ENCODE measurements at regions not wholly inside any gene's neighbourhood (a gene's known extent, or its start where the extent isn't known, plus 50 kb on each side); places are given as distances from the start of the nearest gene placed in this dataset.

DNA sequence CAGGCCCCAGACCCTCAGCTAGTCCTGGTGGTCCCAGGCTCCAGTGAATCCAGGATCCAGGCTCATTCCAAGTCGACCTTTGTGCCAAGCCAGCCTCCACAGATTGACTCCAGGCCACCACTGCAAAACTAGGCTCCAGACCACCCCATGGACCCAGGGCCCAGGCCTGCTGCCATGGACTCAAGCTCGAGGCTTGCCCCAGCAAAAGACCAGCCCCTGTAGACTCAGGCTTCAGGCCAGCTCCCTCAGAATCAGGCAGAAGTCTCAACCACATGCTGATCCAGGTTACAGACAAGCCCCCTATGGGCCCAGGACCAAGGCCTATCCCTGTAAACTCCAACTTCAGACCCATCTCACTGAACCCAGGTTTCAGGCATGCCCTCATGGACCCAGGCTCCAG, 692.4 kb downstream of the PCDH19 start:
- no peak for DNase-seq (ENCODE audit: low spot score)

- DNase-seq (ENCODE audit: low spot score), result no peak
Observed at GRCh38 chrX:99705701-99706100, 704.4 kb downstream of the PCDH19 start.

- no peak for DNase-seq (ENCODE audit: low spot score)
Observed at GRCh38 chrX:99703473-99703872, 706.6 kb downstream of the PCDH19 start.

- no peak for DNase-seq (ENCODE audit: low spot score)
Observed at GRCh38 chrX:99698451-99698850, 711.6 kb downstream of the PCDH19 start.

DNA sequence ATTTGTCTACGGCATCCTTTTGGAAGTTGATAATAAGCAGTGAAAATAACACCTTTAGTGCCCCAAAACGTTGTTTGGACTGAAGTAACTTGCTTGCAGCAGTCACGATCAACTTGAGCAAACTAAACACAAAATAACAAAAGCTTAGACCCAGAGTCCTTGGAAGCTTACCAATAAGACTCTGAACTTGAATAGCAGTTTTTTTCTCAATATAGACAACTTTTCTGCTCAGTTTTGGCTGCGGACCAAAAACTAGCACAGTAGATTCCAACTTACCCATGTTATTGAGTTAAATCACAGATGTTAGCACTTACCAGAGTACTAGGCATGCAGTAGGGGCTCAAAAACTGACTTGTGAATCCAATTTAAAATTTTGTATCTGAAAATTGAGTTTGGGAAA, 746.9 kb downstream of the PCDH19 start:
- DNase-seq (ENCODE audit: low spot score), result no peak

DNA sequence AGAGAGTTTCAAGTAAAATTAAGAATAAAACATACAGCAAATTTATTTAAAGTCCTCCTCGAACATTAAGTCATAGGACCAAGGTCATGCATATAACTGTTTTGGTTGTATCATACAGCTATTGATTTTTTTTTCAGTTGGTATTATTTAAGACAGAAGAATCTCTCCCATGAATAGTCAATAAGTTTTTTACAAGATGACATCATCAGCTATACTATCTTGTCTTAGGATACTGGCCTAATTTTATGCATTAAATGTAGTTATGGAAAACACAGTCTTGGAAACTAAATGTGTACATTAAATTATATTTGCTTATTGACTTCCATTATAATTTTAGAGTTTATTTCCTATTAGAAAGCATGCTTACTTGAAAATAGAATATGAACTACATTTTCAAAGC, 755.9 kb downstream of the PCDH19 start:
- DNase-seq (ENCODE audit: low spot score), result no peak

GRCh38 chrX:99653352-99653751, 756.7 kb downstream of the PCDH19 start:
- DNase-seq (ENCODE audit: low spot score), result no peak

DNA sequence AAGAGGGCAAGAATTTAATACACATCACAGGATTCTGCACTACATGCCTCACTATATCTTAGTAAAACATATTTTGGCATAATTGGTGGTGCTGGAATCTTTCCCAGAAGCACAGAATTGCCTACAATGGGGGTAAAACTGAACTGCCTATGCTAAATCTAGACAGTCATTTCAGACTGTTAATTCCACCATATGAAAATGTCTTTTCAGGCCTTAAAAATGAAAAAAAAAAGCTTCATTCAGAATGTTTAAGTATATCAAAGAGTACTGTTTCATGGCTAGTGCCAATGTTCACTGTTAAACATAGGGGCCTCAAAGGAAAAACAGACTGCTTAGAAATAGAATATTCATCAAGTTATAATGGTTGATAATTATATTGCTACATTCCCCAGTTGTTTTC, 797.0 kb downstream of the PCDH19 start:
- DNase-seq (ENCODE audit: low spot score), result no peak

DNA sequence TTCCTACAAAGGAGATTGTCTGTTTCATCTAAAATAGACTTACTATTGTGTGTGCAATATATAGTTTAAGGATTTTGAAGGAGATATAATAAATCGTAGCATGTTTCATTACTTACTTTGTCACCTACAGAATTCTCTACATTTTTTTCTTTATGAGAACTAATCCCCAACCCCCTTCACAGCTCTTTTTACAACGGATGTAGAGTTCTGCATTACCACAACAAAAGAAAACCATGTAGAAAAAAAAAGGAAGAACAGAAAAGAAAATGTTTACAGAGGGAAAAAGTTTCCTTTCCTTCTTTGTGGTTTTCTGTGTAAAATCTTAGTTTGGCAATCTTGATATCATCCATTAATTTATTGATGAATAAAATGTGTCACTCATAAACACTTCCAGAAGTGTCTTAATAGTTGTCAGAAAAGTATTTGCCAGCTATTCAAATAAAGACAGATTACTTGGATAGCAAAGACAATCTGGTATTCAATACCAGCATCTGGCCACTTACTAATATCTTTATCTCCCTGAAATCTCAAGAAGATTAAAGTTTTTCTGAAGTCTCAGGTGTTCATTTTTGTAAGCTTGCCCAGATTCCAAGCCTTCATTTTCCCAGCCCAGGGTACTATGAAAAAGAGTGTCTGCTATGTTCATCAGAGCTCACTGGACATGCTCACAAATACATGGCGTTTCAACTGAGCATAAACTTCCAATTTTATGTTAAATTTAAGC, 806.8 kb downstream of the PCDH19 start:
- no peak for DNase-seq (ENCODE audit: low spot score)

- DNase-seq (ENCODE audit: low spot score), result no peak
Observed at GRCh38 chrX:99602107-99602506, 808.0 kb downstream of the PCDH19 start.

DNA sequence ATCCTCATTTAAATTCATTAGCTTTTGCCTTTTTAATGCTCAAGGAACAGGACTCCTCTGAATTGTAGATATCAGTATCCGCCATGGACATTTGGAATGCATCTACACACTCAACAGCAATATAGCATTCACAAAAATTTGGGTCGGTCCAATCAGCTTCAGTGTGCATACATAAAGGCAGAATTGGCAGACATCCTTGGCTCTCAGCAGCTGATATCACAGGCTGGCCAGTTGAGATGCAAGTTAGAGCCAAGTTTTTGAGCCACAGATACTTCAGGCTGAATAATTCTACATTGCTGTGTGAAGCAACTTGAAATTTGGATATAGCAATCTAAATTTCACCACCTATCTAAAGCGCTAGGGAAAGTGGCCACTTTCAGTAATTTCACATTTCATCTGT, 821.1 kb downstream of the PCDH19 start:
- DNase-seq (ENCODE audit: low spot score), result no peak

DNA sequence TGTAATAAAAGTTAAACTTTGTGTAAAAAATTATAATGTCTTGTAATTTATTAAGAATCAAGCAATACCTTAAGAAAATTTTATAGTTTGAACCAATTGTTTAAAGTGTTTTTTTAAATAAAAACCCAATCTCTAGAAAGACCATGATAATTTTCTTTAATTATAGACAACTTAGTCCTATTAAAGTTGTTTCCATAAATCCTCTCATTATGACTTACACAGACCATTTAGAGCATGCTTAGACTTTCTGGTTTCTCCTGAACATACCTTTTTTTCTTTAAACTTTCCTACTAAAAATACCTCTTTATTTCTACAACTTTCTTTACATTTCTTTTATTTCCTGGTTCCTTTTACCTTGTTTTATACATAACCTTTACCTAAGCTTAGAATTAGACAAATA, 837.4 kb downstream of the PCDH19 start:
- DNase-seq (ENCODE audit: low spot score), result no peak

DNA sequence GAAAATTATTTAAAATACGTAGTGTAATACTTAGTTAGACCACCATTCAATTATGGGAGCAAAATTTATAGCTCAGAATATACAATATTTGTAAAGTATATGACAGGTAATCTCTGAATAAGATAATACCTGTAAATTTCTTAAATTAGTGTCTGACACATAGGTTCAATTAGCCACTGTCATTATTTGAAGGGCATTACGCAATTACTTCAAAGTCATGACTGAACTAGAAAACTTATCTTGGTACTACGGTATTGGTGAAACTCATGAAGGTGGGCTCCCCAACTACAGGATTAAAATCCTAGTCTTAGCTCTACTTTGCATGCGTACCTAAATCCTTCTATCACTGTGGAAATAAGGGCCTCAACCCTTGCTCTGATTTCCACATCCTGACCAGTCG, 860.7 kb downstream of the PCDH19 start:
- DNase-seq (ENCODE audit: low spot score), result no peak

GRCh38 chrX:99522450-99522849, 887.6 kb downstream of the PCDH19 start:
- DNase-seq (ENCODE audit: low spot score), result no peak

GRCh38 chrX:99507768-99508167, 902.3 kb downstream of the PCDH19 start:
- DNase-seq (ENCODE audit: low spot score), result no peak

DNA sequence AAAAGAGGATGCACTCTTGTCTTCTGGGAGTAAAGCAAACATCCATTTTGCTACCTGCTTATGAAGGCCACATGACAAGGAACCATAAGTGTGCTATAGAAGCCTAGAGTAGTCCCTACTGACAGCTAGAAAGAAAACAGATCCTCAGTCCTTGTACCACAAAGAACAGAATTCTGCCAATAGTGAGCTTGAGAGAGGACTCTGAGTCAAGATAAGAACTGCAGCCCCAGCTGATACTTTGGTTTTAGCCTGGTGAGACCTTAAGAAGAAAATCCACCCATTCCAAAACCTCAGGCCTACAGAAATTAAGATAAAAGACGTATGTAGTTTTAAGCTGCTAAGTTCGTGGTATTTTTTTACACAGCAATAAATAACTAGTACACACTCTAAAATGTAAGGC, 914.6 kb downstream of the PCDH19 start:
- no peak for DNase-seq (ENCODE audit: low spot score)

- no peak for DNase-seq (ENCODE audit: low spot score)
Observed at GRCh38 chrX:99494668-99495067, 915.4 kb downstream of the PCDH19 start.

DNA sequence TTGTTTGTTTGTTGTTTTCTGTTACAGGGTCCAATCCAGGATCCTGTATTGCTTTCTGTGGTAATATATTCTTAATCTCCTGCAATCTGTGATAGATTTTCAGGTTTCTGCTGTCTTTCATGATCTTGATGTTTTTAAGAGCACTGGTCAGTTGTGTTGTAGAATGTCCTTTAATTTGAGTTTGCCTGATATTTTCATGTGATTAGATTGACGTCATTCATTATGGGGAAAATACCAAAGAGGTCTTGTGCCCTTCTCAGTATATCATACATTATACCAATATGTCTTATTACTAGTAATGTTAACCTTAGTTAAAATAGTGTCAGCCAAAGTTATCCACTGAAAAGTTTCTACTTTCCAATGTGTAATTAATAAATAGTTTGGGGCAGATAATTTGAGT, 929.3 kb downstream of the PCDH19 start:
- DNase-seq (ENCODE audit: low spot score), result no peak

GRCh38 chrX:99469439-99469838, 940.6 kb downstream of the PCDH19 start:
- DNase-seq (ENCODE audit: low spot score), result no peak

GRCh38 chrX:99468993-99469392, 941.1 kb downstream of the PCDH19 start:
- no peak for DNase-seq (ENCODE audit: low spot score)

DNA sequence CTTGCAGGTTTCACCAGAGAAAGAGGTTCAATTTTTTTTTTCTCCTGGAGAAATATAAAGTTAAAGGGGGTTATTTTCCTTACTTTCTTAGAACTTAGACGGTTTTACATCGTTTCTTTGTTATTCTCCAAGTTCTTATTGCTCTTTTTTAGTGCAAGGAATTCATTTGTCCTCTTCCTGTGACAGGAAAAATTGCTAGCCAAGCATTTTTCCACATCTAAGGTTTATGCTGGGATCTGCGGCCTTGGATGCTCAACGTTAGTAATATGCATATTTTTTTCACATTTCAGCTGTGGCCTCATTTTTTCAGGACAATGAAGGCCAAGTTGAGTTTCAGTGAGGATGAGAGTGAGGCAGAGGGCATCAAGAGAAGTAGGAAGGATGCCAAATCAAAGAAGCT, 948.9 kb downstream of the PCDH19 start:
- no peak for DNase-seq (ENCODE audit: low spot score)

DNA sequence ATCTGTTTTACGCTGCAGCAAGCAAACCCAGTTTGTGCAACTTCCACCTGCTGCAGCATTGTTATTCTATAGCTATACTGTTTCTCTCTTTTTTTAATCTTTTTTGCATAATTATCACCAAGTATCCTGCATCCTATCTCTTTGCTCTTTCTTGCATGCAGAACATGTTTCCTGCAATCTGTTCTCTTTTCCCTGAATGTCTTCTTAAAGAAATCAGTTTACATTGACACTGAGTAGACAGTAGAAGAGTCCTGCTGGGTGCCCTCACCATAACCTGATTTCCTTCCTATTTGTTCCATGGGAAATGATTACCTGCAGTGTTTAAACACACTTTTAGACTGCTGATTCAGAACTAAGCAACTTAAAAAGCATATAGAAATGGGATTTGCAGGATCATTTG, 964.7 kb downstream of the PCDH19 start:
- DNase-seq (ENCODE audit: low spot score), result no peak

DNA sequence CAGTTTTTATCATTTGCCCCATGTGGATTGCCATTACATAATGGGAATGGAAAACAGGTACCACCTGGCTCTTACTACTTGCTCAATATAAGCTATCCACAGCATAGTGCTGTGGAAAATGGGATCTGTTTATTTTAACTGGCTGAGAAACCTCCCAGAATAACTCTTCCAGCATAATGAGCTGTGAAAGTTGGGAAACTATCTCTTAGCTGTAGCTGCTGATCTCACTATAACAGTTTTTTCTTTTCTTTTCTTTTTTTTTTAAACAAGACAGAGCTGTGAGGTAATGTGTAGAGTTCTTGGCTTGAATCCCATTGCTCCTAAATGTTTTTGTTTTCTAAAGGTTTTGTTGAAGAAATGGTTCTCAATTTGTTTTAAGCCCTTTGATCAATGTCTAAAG, 988.3 kb downstream of the PCDH19 start:
- no peak for DNase-seq (ENCODE audit: low spot score)

DNA sequence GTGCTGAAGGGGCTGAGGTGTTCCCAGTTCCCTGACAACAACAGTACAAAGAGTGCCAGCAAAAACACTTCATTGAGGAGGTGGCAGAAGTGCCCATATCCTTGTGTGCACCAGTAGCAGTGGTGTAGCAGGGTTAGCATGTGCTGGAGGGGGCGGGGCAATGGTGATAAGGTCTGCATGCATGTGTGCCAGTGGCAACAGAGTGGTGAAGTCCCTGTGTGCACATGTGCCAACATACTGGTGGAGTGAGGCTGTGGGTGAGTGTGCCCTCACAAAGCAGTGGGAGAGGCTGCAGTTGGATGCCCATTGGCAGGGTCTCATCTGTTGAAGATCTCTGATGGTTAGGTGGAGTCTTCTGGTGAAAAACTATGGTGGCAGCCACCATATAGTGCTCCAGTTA, 994.6 kb downstream of the PCDH19 start:
- DNase-seq (ENCODE audit: low spot score), result no peak

DNA sequence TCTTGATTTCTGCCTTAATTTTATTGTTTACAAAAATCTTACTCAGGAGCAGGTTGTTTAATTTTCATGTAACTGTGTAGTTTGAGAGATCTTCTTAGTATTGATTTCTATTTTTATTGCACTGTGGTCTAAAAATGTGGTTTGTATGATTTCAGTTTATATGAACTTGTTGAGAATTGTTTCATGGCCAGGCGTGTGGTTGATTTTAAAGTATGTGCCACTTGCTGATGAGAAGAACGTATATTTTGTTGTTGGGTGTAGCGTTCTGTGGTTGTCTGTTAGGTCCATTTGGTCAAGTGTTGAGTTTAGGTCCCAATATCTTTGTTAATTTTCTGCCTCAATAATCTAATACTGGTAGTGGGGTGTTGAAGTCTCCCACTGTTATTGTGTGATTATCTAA, 996.8 kb downstream of the PCDH19 start:
- DNase-seq (ENCODE audit: low spot score), result no peak
